SKM-1 treated with dmso at 0.1 percent for 144 hours (cell line): ENCODE measurements at regions not wholly inside any gene's neighbourhood (a gene's known extent, or its start where the extent isn't known, plus 50 kb on each side); places are given as distances from the start of the nearest gene placed in this dataset.

Experiments
- DNase-seq: peaks from one replicate; lab custom pipeline; 2025; ENCODE audit not compliant: unreplicated experiment; lab: John Stamatoyannopoulos, UW

- DNase-seq: no peak
Measured at GRCh38 chr2:136582628-136583205, 182.6 kb upstream of the THSD7B start.

- DNase-seq: no peak
Measured at GRCh38 chr2:136572335-136572734, 193.0 kb upstream of the THSD7B start.

DNA sequence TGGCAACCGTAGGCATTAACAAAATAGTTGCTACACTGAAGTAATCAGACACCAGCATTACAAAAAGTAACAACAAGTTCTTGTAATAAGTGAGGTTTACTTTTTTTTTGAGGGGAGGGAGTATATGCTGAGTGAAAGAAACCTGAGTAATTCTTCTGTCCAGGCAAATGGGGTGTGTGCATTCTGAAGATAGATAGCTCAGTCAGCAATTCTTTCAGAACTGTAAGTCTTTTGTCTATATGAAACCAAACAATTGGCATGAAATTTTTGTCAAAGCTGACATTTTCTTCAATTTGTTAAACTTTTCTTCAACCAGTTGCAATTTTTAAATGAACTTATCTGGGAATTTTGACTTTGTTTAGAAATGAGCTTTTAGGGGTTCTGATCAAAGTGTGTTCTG is 208.1 kb upstream of the THSD7B start:
- no peak for DNase-seq

GRCh38 chr2:136550181-136550580 is 215.2 kb upstream of the THSD7B start:
- no peak for DNase-seq

DNA sequence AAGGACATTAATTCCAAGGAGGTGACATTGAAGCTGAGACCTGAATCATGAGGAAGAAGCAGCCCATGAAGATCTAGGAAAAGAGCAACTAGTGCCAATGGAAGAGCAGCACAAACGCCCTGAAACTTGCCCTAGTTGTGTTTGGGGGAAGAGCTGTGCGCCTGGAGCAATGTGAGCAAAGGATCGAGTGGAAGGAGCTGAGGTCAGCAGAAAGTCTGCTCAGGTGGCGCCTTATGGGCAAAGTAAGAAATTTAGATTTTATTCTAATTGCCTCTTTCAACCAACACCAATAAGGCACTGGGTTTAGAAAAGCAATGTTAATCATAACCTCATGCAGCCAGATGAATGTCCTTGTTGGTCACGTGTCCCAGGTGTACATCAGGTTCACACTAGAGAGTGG is 226.0 kb upstream of the THSD7B start:
- no peak for DNase-seq

DNA sequence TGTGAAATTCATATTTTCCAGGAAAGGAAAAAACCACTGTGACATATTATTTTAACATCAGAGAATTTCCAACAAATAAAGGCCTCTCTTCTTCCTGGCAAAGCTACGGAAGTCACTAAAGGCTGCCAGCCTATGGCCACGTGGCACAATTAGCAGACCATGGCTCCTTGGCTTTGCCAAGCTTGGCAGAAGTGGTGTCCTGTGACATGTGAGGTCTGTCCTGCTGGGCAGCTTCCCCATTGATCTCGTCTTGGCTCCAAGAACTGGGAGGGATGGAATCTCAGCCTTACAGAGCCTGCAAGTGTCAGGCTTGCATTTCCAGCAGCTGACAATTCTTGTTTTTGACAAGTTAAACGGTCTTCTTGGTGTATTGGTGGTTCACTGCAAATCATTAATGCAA is 226.9 kb upstream of the THSD7B start:
- DNase-seq: no peak

- DNase-seq: no peak
Measured at GRCh38 chr2:136534811-136535210, 230.5 kb upstream of the THSD7B start.

DNA sequence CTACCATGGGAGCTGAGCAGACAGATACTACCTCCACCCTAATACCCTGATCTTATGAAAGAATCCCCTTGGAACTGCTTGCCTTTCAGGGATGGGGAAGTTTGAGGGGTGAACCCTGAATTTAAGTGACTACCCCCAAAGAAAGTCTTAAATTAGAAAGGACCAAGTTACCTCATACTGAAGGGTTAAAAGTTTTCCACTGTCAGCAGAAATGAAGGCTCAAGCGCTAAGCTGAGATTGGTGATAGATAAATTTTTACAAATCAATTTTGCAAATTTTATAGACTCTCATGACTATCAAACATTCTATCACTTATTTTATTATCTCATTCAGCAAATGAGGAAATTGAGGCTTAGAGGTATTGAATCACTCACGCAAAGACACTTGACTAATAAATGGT is 233.2 kb upstream of the THSD7B start:
- no peak for DNase-seq

DNA sequence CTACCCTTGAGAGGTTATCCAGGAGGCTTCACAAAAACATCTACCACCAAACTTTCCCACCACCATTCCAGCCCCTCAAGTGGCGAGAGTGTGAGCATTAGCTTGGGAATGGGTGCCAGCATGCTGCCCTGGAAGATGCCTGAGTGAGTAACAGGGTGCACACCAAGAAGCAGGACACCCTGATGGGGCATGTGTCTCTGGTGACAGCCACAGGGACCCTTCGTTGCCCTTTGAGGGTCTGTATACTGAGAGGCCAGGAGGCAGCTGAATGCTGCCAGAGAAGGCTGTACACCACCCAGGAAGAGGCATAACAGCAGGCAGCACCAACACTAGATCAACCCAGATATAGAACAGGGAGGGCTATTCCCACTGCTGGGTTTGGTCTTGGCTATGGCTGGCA is 233.6 kb upstream of the THSD7B start:
- DNase-seq: no peak

GRCh38 chr2:136530146-136530545 is 235.2 kb upstream of the THSD7B start:
- no peak for DNase-seq

- no peak for DNase-seq
Measured at GRCh38 chr2:136527560-136527959, 237.8 kb upstream of the THSD7B start.

DNA sequence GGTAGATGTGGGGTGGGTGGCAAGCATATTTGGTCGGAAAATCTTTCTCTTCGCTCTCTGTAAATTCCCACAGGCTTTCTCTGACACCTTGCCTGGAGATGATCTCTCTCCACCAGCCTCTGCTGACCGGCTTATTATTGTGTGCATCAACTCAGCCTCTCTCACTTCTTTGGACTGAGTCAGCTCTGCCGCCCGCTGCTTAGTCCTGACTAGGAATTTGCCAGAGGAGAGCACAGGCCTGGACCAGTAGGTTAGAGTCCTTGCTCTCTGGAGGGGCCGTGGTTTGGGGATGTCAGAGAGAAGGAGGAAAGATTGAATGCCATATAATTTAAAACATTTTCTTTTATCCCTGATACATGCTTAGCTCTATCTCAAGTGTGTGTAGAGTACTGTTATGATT is 242.6 kb upstream of the THSD7B start:
- no peak for DNase-seq

GRCh38 chr2:136517716-136518115 is 247.6 kb upstream of the THSD7B start:
- DNase-seq: no peak

DNA sequence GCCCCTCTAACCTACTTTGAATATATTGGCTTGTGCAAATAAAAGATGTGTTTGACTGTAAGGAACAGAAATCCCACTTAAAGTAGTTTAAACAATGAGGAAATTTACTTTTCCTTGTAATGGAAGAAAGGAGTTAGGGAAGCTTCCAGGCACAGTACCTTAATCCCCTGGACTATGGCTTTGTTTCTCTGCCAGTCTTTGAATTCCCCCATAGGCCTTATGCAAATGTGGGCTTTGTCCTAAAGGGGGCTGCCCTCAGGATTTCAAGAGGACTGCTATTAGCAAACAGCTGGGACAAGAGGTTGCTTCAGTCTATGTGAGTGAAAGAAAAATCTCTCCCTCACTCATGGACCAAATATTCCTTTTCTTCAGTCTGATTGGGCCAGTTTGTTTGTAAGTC is 255.1 kb upstream of the THSD7B start:
- no peak for DNase-seq

GRCh38 chr2:136505462-136505861 is 259.9 kb upstream of the THSD7B start:
- no peak for DNase-seq

GRCh38 chr2:136502660-136503059 is 262.7 kb upstream of the THSD7B start:
- DNase-seq: no peak

DNA sequence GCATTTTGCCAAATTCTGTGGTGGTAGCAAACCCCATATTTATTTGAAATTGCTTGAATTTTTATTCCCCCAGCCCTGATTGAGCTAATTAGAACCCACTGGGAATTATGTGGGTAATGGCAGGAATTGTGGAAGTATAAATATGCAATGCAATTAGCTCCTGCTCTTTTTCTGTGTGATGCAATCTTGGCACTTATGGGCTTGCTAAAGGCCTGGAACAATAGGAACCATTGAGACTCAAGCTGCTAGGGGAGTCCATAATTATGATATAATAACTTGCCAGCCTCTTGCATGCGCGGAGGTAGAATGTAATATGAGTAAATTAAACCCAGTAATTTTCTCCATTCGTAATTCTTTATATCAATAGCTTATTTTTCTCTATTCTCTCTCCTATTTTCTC is 267.6 kb upstream of the THSD7B start:
- no peak for DNase-seq

DNA sequence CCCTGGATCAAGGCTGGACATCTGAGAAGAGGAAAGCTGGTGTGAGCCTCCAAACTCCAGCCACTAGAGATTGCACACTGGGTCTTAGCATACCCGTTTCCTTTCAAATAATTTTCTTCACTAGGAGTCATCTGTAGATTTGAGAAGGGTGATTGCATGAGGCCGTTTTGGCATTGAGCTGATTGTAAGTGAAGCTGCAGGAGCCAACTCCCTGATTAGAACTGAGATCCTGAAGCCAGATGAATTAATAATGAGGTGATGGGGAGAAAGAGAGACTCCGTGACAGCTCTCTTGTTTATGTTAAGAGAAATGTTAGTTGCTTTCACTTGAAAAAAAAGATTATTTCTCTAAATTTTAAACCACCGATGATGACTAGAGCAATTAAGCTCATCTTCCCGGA is 268.4 kb upstream of the THSD7B start:
- DNase-seq: no peak

- peak; percentile 8 for DNase-seq
Measured at GRCh38 chr2:136495636-136496035, 269.7 kb upstream of the THSD7B start.

- DNase-seq: no peak
Measured at GRCh38 chr2:136492901-136493300, 272.4 kb upstream of the THSD7B start.

- DNase-seq: no peak
Measured at GRCh38 chr2:136490100-136490499, 275.2 kb upstream of the THSD7B start.

GRCh38 chr2:136487421-136487820 is 277.9 kb upstream of the THSD7B start:
- no peak for DNase-seq

DNA sequence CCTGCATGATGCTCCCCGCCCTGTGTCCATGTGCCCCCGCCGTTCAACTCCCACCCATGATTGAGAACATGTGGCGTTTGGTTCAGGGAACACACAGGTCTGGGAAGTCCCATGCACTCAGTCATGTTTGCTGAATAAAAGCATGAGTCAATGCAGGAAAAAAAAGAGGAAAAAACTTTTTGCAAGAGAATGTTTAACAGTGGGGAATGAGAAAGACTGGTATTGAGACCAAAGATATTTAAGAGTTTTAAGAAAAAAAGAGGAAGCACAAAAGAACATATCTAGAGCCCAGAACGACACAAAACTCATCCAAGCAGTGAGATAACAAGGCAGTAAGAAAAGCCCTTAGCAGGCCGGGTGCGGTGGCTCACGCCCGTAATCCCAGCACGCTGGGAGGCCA is 279.2 kb upstream of the THSD7B start:
- no peak for DNase-seq

- no peak for DNase-seq
Measured at GRCh38 chr2:136482966-136483365, 282.4 kb upstream of the THSD7B start.
